G401 (cell line): ENCODE measurements at regions not wholly inside any gene's neighbourhood (a gene's known extent, or its start where the extent isn't known, plus 50 kb on each side); places are given as distances from the start of the nearest gene placed in this dataset.
A peak's percentile ranks its signal among the peaks of the same experiment; 100 is the strongest.

Source experiments
- DNase-seq: peaks from one replicate; pipeline ENCODE4 v3.0.0-alpha.2; 2015; ENCODE audit warnings: low spot score
- in situ Hi-C: cut with HindIII; loops from 2 replicates; pipeline ENCODE4 v1.10.0; 2016; ENCODE audit warnings: low sequenced_read_pairs, mixed read lengths

- in situ Hi-C loops: no loop called here
- DNase-seq: no peak
Measured at GRCh38 chr2:188701836-188702235, 272.3 kb upstream of the COL3A1 start.

- in situ Hi-C loops: no loop called here
- DNase-seq: no peak
Measured at GRCh38 chr2:188705191-188705590, 269.0 kb upstream of the COL3A1 start.

GRCh38 chr2:188713961-188714360, 260.2 kb upstream of the COL3A1 start:
- DNase-seq: no peak
- in situ Hi-C loops: no loop called here

- in situ Hi-C loops: no loop called here
- DNase-seq: no peak
Measured at GRCh38 chr2:188720811-188721605, 253.2 kb upstream of the COL3A1 start.

- in situ Hi-C loops: no loop called here
- DNase-seq: no peak
Measured at GRCh38 chr2:188721784-188722183, 252.4 kb upstream of the COL3A1 start.

- in situ Hi-C loops: no loop called here
- no peak for DNase-seq
Measured at GRCh38 chr2:188725746-188726360, 248.3 kb upstream of the COL3A1 start.

- in situ Hi-C loops: no loop called here
- DNase-seq: no peak
Measured at GRCh38 chr2:188726626-188727247, 247.4 kb upstream of the COL3A1 start.

GRCh38 chr2:188727846-188728245, 246.3 kb upstream of the COL3A1 start:
- no peak for DNase-seq
- in situ Hi-C loops: no loop called here

- DNase-seq: no peak
- in situ Hi-C loops: no loop called here
Measured at GRCh38 chr2:188734691-188735090, 239.5 kb upstream of the COL3A1 start.

GRCh38 chr2:188746727-188747126, 227.4 kb upstream of the COL3A1 start:
- in situ Hi-C loops: no loop called here
- DNase-seq: no peak

GRCh38 chr2:188751816-188752215, 222.4 kb upstream of the COL3A1 start:
- DNase-seq: no peak
- in situ Hi-C loops: no loop called here

- DNase-seq: no peak
- in situ Hi-C loops: no loop called here
Measured at GRCh38 chr2:188752311-188752710, 221.9 kb upstream of the COL3A1 start.

GRCh38 chr2:188762151-188762550, 212.0 kb upstream of the COL3A1 start:
- no peak for DNase-seq
- in situ Hi-C loops: no loop called here

- in situ Hi-C loops: no loop called here
- DNase-seq: peak; percentile 4
Measured at GRCh38 chr2:188765522-188766470, 208.4 kb upstream of the COL3A1 start.

- in situ Hi-C loops: no loop called here
- no peak for DNase-seq
Measured at GRCh38 chr2:188766471-188766856, 207.7 kb upstream of the COL3A1 start.

GRCh38 chr2:188767176-188767575, 207.0 kb upstream of the COL3A1 start:
- in situ Hi-C loops: no loop called here

GRCh38 chr2:188770296-188770695, 203.9 kb upstream of the COL3A1 start:
- no peak for DNase-seq
- in situ Hi-C loops: no loop called here

More at GRCh38 chr2:188767176-188767575, 207.0 kb upstream of the COL3A1 start:
- DNase-seq: no peak

GRCh38 chr2:188773075-188773474, 201.1 kb upstream of the COL3A1 start:
- in situ Hi-C loops: no loop called here
- no peak for DNase-seq

- in situ Hi-C loops: no loop called here
Measured at GRCh38 chr2:188776634-188777033, 197.5 kb upstream of the COL3A1 start.

More at GRCh38 chr2:188776634-188777033, 197.5 kb upstream of the COL3A1 start:
- DNase-seq: no peak
